ENCODE measurements at regions not wholly inside any gene's neighbourhood (a gene's known extent, or its start where the extent isn't known, plus 50 kb on each side); places are given as distances from the start of the nearest gene placed in this dataset.
A peak's percentile ranks its signal among the peaks of the same experiment; 100 is the strongest.

GRCh38 chr1:234972411-234973191 lies 156.0 kb downstream of the TOMM20 start:
- DNase-seq, result no peak

- DNase-seq, result no peak
These were observed 156.9 kb downstream of the TOMM20 start for GRCh38 chr1:234971586-234972297.

- no peak for DNase-seq
These were observed 157.7 kb downstream of the TOMM20 start for GRCh38 chr1:234970731-234971476.

GRCh38 chr1:234970401-234970730 lies 158.3 kb downstream of the TOMM20 start:
- DNase-seq, result no peak

GRCh38 chr1:234969581-234970400 lies 158.8 kb downstream of the TOMM20 start:
- no peak for DNase-seq

- no peak for DNase-seq
These were observed 159.6 kb downstream of the TOMM20 start for GRCh38 chr1:234969011-234969441.

GRCh38 chr1:234968451-234968850 lies 160.2 kb downstream of the TOMM20 start:
- DNase-seq, result no peak

GRCh38 chr1:234967121-234967520 lies 161.5 kb downstream of the TOMM20 start:
- DNase-seq, result no peak

GRCh38 chr1:234965111-234965510 lies 163.5 kb downstream of the TOMM20 start:
- DNase-seq, result no peak

- DNase-seq, result no peak
These were observed 164.5 kb downstream of the TOMM20 start for GRCh38 chr1:234963904-234964702.

GRCh38 chr1:234963180-234963903 lies 165.3 kb downstream of the TOMM20 start:
- DNase-seq, result peak; percentile 78 to 87

GRCh38 chr1:234962340-234962989 lies 166.2 kb downstream of the TOMM20 start:
- no peak for DNase-seq

GRCh38 chr1:234961456-234962339 lies 166.9 kb downstream of the TOMM20 start:
- no peak for DNase-seq

- DNase-seq, result no peak
These were observed 167.7 kb downstream of the TOMM20 start for GRCh38 chr1:234960722-234961455.

- DNase-seq, result no peak
These were observed 169.7 kb downstream of the TOMM20 start for GRCh38 chr1:234958706-234959657.

- no peak for DNase-seq
These were observed 170.5 kb downstream of the TOMM20 start for GRCh38 chr1:234958066-234958705.

Data from stimulated activated CD4-positive, alpha-beta T cell treated with anti-CD3 and anti-CD28 coated beads, Interleukin-4, amount 100 ng/mL, for 4 hours (primary cell).